HG03442 (cell line): ENCODE measurements at regions not wholly inside any gene's neighbourhood (a gene's known extent, or its start where the extent isn't known, plus 50 kb on each side); places are given as distances from the start of the nearest gene placed in this dataset.

Experiments
- ATAC-seq: cut with Tn5 transposase; IDR thresholded peaks from one replicate; pipeline ENCODE4 v1.9.1; 2021; ENCODE audit warnings: mild to moderate bottlenecking, moderate library complexity; ENCODE audit not compliant: unreplicated experiment

GRCh38 chr2:129721236-129721635 lies 258.2 kb upstream of the RAB6C start:
- no peak for ATAC-seq

GRCh38 chr2:129721846-129722245 lies 257.6 kb upstream of the RAB6C start:
- ATAC-seq = no peak

GRCh38 chr2:129722306-129723019 lies 257.0 kb upstream of the RAB6C start:
- no peak for ATAC-seq

GRCh38 chr2:129723277-129724020 lies 256.0 kb upstream of the RAB6C start:
- no peak for ATAC-seq

GRCh38 chr2:129724021-129724757 lies 255.3 kb upstream of the RAB6C start:
- no peak for ATAC-seq

GRCh38 chr2:129726216-129726615 lies 253.2 kb upstream of the RAB6C start:
- ATAC-seq = no peak

- ATAC-seq = no peak
These were observed 252.2 kb upstream of the RAB6C start for GRCh38 chr2:129727286-129727685.

GRCh38 chr2:129728035-129728972 lies 251.2 kb upstream of the RAB6C start:
- ATAC-seq = no peak

GRCh38 chr2:129729011-129729410 lies 250.5 kb upstream of the RAB6C start:
- no peak for ATAC-seq

- ATAC-seq = no peak
These were observed 249.8 kb upstream of the RAB6C start for GRCh38 chr2:129729646-129730045.

- no peak for ATAC-seq
These were observed 248.5 kb upstream of the RAB6C start for GRCh38 chr2:129730979-129731378.

GRCh38 chr2:129731907-129732629 lies 247.4 kb upstream of the RAB6C start:
- ATAC-seq = no peak

- ATAC-seq = no peak
These were observed 246.8 kb upstream of the RAB6C start for GRCh38 chr2:129732630-129733026.

GRCh38 chr2:129733041-129733440 lies 246.4 kb upstream of the RAB6C start:
- ATAC-seq = no peak

- no peak for ATAC-seq
These were observed 245.9 kb upstream of the RAB6C start for GRCh38 chr2:129733579-129733978.

GRCh38 chr2:129734343-129735034 lies 245.0 kb upstream of the RAB6C start:
- no peak for ATAC-seq

GRCh38 chr2:129735576-129735975 lies 243.9 kb upstream of the RAB6C start:
- ATAC-seq = no peak

GRCh38 chr2:129737660-129738527 lies 241.6 kb upstream of the RAB6C start:
- no peak for ATAC-seq
